Hematopoietic multipotent progenitor cell treated with erythropoietin and hydrocortisone succinate and interleukin-3 and kit ligand, for 6 days (in vitro differentiated cells): ENCODE measurements at regions not wholly inside any gene's neighbourhood (a gene's known extent, or its start where the extent isn't known, plus 50 kb on each side); places are given as distances from the start of the nearest gene placed in this dataset.

Experiments
- DNase-seq: peaks from one replicate; pipeline ENCODE4 v3.0.0-alpha.2; 2015

DNA sequence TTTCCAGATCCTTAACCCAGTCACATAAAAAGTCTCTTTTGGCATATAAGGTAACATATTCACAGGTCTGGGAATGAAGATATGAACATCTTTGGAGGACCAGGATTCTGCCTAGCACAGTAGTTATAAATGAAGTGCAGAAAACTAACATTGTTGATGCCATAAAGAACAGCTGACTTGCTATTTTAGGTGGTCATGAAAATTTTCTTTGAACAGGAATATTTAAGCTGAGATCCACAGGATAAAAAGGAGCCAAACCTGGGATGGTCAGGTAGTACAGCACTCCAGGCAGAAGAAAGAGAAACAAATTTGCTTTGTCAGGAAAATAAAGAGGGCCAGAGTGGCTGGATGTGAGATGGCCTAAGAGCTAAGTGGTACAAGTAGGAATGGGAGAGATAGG lies 80.0 kb downstream of the CENPW start:
- DNase-seq, result no peak

DNA sequence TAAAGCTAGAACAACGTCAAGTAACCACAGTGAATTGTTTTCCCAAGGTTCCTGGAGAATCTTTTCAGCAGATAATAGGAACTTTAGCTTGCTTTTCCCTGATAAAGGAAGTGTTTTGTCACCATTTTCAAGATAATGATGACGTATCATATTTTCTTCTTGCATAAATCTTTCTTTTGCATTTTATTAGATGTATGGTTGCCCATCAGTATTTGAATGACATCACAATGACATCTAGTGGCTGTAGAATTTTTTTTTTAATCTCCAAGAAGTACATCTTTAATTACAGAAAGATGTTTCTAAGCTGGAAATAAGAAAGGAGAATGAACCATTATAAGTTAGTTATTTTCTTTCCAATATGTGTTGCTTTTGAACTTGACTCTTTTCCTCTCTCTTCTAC lies 83.0 kb downstream of the CENPW start:
- DNase-seq, result no peak

DNA sequence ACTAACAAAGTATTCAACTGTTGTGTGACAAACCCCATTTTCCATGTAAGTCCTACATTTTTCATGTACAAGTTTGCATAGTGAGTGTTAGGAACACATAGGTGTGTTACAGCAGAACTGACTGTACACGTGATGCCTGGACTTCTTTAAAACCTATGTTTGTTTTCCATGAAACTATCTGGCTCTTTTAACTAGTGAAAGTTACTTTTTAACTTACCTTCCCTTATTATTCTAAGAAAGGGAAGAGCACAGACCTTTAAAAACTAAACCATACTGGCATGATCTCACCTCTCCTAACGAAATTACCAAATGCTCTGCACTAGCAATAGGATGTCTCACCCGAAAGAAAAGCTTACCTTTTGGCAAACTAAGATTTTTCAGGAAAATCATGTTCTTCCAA lies 87.8 kb downstream of the CENPW start:
- DNase-seq, result no peak

DNA sequence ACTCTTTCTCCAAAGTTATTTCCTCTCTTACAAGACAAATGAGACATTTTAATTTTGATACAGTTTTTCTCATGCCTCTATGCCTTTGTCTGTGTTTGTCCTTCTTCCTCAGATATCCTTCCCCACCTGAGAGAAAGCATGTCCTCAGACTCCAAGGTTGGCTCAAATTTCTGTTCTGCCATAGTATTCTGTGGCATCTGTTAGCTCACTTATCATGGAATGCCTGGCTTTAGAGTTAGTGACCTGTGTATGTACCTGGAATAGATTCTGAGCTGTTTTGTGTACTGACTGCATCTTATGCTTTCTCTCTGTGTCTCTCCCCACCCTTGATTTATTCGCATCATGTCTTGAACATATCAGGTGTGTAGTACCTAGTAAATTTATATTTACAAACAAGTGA lies 90.0 kb downstream of the CENPW start:
- DNase-seq, result no peak

DNA sequence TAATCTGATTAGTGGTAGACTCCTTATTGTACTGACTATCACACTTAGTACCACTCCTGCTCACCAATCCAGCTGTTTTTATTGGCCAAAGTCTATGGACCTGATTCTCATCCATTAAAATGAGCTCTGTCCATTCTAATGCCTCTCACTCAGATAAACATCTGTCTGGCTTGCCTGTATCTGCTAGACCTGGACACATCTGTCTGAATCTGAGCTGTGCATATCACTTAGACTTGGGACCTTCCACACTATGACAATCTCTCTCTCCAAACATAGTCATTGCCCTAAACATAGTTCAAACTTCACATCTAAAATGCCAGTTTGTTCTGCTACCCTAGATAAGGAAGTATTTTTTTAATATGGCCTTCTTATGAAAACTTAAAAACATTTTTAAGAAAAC lies 92.6 kb downstream of the CENPW start:
- DNase-seq, result no peak

DNA sequence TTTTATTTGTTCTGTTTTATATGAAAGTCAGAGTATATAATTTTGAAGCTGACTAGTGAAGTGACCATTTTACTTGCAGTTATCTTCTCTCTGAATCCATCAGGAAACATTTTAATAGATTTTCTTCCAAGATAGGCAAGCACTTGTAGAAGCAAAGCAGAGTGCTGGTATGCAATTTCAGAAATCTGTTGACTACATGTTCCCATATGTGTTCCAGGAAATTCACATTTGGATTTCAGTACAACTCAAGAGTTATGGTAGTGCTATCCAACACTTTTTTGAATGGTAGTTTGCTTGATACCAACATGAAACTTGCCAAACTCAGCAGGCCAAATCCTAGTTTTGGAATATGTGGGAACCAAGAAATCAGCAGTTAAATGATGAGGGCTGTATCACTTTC lies 94.0 kb downstream of the CENPW start:
- DNase-seq, result no peak

DNA sequence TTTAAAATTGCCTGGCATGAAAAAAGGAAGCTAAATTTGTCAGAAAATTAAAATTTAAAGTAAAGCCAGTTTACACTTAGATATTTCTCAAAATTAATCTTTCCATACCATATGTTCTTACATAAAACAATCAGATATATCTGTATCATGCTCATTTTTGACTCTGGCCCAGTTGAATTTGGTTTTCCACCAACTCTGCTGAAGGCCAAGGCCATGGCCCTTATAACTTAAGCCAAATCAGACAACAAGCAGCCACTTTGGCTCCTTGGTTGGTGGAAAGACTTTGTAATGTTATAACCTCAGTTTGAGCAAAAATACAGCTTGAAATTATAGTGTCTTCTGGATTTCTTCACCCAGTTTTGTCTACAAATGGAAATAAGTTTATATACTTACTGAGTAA lies 97.3 kb downstream of the CENPW start:
- DNase-seq, result no peak

DNA sequence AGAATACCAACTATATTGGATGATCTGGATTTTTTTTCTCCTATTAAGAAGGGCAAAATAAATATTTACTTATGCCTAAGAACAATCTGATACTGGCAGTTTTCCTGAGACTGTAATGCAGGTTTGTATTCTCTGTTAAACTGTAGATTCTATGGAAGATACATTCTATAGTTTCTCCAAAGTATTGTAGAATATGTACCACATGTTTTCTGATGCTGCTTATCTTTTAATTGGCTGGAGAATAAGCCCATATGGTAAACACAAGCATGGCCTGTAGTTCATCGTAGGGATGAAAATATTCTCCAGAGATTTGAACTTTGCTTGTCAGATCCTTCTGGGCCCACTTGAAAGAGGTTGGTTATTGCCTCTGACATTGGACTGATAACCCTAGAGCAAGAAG lies 99.1 kb downstream of the CENPW start:
- DNase-seq, result no peak

DNA sequence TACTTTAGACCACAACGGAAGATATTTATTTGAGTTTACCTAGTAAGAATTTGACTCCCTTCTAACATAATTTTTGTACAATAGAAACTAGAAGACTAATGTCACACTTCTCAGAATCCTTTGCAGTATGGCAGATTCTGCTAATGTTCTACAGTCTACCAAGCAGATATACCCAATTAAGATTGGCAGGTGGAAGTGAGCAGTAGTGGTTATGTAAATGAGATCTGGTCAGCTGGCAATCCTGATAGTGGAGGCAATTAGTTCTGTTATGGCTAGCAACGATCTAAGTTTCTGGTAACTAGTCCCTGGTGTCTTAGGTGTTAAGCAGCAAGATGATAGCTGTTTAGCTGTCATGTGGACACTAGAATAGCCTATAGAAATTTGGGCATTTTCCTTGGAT lies 101.0 kb downstream of the CENPW start:
- no peak for DNase-seq

DNA sequence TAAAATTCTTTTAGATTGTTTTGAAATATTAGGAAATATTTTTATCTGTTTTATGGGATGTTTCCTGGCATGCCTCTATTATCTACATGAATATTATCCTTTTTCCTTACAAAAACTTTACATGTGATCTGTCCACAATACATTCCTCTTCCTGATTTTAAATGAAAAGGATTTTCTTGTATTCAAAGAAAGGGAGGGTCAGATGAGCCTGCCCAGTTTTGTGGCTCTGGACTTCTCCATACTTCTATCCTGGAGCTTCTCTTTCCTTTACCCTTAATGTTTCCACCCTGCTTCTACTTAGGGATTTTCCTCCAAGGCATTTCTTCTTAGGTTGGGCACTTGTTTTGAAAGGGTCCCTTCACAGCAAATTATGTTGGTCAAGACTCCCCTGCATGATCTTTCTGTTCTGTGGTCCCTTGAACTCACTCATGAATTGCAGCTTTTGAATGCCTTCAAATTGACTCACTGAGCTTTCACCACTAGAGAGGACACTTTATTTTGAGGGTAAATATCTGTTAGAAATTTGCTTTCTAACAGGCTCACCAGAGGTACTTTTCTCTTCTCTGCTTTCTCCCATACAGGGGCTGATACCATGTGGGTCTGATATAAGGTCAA lies 104.9 kb downstream of the CENPW start:
- DNase-seq, result no peak

DNA sequence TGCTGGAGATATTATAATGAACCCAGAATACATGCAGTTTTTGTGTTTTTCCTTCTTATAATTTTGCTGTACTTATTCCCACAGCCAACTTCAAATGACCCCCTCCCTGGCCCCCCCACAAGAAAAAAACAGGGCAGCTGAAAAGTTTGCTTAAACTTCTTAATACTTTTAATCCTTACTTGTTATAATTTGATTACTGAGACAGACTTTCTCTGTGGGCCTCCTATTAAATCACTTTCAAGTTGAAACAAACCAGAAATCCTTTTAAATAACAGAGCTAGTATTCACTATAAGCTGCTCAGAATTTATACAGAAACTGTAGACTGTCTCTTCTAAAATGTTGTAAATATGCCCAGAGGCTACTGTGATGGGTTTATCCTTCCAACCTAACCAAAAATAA lies 106.3 kb downstream of the CENPW start:
- no peak for DNase-seq

DNA sequence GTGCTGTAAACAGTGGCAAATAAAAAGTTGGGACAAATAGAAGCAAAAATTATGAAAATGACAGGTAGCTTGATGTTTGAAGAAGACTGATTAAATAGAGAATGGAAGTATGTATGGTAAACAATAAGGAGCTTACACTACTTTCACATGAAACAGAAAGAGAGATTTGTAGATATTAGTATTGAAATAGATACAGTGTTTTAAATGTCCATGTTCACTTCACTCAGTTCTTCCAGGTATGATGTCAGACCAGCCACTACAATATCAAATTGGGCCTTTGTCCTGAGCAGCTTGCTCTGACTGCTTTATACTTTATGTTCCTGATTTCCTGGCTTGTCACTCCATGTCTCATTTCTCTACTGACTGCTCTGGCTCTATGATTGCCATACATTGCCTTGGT lies 107.5 kb downstream of the CENPW start:
- DNase-seq, result no peak

DNA sequence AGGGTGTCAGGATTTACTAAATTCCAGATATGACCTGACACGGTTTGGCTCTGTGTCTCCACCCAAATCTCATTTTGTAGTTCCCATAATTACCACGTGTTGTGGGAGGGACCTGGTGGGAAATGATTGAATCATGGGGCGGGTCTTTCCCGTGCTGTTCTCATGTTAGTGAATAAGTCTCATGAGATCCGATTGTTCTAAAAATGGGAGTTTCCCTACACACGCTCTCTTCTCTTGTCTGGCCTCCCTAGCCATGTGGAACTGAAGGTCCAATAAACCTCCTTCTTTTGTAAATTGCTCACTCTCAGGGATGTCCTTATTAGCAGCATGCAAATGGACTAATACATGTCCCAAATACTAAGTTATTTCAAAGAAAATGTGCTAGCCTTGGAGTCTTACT lies 121.1 kb downstream of the CENPW start:
- DNase-seq, result no peak

DNA sequence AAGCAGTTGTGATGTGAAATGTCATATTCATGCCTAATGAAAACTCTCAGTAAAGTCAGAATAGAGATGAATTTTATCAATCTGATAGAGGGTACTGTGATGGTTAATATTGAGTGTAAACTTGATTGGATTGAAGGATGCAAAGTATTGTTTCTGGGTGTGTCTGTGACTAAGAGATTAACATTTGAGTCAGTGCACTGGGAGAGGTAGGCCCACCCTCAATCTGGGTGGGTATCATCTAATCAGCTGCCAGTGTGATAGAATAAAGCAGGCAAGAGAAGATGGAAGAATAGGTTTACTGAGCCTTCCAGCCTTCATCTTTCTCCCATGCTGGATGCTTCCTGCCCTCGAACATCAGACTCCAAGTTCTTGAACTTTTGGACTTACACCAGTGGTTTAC lies 124.3 kb downstream of the CENPW start:
- DNase-seq, result no peak

DNA sequence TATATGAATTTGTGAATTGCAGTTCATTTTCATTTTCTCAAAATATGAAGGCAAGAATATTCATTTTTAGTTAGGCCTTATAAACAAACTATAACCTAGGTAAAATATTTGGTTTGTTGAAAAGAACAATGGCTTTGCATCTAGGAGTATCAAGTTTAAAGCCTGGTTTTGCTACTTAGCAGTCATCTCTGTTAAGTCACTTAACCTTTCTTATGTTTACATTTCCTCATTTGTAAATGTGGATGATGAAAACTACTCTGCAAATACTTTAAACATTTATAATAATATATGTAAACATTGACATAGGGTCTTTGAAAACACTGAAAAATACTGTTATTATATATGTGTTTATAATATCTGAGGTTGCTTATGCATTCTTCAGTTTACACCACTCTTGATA lies 135.5 kb downstream of the CENPW start:
- DNase-seq, result no peak

DNA sequence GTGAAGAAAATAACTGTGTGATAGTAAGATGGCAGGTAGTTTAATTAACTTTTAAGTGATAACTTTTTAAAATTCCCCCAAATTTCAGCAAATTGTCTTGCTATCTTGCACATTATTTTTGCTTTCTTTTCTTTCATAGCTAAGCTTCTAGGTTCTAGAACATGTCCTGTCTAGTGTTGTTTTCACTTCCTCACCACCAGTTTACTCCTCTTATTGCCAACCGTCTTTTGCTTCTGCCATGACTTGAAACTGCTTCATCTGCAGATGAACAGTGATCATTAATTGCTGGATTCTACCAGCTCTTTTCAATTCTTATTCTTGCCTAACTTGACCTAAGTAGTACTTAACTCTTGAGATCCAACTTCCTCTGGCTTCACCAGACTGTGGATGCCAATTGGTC lies 137.8 kb downstream of the CENPW start:
- DNase-seq, result no peak

DNA sequence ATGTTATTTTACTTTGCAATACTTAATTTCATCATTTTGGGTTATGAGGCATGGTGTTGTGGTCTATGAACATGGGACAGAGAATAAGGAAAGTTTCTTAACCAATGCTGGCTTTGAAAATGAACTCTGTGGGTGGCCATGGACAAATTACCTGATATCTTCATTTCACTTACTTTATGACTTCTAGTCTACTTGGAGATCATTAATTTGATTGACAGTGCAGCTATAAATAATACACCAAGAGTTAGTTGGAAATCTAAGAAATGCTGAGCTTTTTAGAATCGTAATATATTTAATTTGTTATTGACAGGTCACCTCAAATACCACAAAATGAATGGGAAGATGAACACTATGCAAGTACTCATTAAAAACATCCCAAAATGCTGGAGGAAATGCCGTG lies 140.4 kb downstream of the CENPW start:
- no peak for DNase-seq

DNA sequence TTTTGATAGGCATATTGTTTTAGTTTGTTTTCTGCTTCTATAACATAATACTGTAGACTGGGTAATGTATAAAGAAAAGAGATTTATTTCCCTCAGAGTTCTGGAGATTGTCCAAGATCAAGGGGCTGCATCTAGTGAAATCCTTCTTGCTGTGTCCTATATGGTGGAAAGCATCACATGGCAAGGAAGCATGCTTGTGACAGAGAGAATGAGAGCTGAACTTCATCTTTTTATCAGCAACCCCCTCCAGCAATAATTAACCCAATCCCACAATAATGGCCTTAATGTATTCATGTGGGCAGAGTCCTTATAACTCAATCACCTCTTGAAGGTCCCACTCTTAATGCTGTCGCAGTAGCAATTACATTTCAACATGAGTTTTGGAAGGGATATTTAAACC lies 141.4 kb downstream of the CENPW start:
- no peak for DNase-seq

DNA sequence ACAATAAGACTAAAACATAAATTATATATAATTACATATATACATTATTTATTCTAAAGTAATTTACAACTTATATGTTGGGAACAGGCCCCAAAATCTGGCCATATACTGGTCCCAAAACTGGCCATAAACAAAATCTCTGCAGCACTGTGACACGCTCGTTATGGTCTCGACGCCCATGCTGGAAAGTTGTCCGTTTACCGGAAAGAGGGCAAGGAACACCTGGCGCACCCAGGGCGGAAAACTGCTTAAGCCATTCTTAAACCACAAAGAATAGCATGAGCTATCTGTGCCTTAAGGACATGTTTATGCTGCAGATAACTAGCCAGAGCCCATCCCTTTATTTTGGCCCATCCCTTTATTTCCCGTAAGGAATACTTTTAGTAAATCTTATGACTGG lies 164.9 kb downstream of the CENPW start:
- DNase-seq, result no peak

DNA sequence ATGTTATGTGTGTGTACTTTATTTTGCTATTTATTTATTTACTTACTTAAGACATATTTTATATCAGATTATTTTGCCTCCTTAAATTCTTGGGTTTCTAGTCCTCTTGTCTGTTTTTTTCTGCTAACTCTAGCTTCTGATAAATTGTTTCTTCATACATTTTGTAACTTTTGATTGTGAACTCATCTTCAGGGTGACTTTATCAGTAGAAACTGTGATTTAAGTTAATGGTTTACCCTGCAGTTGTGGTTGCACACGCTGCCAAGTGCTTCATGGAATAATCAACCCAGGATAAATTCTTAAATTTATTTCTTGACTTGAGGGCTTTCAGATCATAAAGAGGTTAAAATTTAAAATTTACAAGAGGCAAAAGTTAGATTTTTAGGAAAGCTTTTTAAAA lies 173.3 kb downstream of the CENPW start:
- DNase-seq, result no peak

DNA sequence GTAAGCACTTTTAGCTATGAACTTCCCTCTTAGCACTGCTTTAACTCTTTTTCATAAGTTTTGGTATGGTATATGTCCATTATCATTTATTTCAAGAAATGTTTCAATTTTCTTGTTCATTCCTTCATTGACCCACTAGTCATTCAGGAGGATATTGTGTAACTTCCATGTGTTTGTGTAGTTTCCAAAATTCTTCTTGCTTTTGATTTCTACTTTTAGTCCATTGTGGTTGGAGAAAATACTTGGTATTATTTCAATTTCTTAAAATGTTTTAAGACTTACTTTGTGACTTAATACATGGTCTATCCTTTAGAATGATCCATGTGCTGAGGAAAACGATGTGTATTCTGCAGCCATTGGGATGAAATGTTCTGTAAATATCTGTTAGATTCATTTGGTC lies 176.5 kb downstream of the CENPW start:
- DNase-seq, result no peak

DNA sequence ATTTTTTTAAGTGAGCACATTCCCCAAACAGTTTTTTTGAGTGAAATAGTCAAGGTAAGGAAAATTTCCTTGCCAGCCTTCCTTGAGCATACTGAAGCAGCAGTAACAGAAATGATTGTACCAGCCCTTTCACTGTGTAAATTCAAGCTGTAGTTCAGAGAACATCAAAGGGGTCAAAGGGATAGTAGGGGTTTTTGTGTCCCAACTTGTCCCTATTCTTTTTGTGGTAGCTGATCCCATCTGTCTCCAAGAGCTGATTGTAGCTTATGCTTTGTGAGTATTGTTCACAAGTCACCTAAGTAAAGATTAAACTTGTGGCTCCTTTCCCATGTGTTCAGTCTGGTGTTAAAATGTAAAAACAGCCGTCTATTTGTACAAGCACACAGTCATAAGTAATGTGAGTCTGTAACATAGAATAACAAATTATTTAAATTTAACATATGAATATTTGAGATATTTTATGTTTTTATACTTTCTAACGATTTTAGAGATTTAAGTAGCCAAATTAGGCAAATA lies 185.0 kb downstream of the CENPW start:
- DNase-seq, result no peak

DNA sequence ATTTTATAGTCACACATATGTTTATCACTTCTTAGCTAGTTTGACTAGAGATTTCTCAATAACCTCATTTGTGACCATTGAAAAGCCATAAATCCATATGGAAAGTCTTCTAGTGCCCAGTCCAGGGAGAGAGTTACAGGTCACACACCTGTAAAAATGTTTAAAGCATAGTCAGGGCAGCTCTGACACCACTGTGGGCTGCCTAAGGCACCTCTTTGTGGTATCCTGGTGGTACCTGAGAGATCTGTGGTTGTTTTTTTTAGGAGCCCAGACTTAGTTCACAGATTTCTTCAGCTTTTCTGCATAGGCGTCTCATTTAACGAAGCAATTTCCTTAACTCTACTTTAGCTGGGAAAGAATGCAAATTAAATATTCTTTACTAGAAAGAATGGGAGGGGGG lies 186.6 kb downstream of the CENPW start:
- no peak for DNase-seq

DNA sequence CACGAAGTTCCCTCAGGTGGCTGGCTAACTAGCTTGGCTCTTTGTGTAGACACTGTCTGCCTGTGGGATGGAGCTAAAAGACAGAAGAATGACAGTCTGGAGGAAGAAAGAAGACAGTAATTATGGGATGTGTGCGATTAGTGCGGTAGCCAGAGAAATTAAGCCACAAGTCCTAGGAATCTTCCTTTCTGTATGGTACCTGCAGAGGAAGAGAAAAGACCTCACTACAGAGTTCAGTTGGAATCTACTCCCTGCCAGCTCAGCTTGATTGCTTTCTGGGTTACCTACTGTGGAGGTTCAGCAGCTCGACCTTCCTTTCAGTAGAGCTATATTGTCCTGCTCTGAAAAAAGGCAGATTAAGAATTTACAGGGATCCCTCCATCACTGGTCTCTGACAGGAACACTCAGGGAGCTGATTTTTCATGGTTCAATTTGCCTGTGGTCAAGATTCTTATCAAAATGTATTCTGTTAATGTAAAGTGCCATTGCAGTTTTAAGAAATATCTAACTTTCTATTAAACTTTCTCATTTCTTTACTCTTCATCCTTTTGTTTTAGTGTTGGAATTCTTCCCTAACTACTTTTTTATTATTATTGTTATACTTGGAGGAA lies 187.2 kb downstream of the CENPW start:
- DNase-seq, result no peak

DNA sequence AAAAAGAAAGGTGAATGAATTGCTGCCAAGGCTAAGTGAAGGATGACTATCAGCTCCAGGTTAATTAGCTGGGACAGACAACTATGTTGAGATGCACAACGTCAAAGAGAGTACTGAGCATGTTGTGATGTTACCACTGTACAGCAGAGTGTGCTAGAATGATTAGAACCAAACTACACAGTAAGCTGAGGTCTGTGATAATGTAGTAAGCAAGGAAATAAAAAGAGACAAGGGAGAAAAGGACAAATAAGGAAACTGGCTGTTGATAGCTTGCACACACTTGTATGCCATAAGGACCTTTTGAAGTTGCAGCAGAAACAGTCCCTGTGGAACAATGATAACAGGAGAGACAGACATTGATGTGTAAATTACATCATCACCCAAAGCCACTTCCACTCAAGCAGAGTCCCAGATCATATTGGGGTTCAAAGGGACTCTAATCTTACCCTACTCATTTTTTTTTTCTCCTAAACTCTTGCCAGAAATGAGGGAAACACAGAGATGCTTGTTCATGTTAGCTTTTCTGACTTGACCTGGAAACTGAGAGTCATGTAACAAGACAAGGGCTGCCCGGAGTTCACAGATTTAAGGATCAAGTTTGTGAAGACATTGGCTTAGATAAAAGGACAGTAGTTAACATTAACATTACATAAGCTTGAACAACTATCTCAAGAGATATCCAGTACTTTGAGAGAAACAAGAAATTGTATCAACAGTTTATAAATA lies 189.9 kb downstream of the CENPW start:
- no peak for DNase-seq
